ENCODE measurements at regions not wholly inside any gene's neighbourhood (a gene's known extent, or its start where the extent isn't known, plus 50 kb on each side); places are given as distances from the start of the nearest gene placed in this dataset.

DNA sequence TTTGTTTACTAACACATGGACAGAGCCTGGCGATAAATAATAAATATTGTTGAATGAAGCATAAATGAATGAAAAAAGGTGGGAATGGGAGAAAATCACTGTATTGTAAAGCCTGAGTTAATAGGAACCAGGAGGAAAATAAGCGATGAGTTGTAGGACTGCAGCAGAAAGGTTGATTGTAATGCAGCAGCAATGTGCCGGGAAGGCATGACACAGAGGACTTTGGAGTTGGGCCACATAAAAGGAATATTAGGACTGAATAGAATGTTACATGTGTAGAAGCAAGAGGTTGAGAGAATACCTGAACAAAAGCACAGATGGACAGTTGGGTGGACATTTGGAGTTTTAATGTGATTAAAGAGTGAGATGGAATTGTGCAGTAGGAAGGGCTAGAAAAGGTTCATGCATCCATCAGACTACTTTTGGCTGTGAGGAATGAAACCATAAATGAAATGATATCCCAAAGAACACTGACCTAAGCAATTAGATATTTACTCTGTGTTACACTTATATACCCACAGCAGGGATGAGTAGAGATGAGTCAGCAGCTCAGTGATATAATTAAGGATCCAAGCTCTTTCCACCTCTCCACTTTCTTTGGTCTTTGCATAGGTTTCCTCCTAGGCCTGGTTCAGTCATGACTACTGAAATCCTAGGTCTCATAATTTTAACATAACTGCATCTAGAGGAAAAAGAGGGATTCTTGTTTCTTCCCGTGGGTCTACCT, 55.4 kb downstream of the CCER1 start:
- DNase-seq (ENCODE audit: low read depth): no peak

DNA sequence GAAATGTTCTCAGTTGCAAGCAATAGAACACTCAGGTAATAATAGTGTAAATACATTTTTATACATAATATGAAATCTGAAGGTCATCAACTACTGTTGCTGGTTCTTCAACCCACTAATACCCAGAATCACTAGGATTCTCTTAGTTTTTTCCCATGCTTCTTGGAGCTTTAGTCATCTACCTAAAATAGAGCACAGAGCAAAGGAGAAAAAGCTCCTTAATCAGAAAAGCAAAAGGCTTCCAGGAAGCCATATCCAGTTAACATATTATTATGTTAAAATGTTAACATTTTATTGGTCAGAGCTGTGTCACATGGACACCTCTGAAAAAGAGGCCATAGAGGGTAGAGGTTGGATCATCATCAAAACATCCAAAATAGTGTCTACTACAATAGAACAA, 57.0 kb downstream of the CCER1 start:
- no peak for DNase-seq (ENCODE audit: low read depth)

DNA sequence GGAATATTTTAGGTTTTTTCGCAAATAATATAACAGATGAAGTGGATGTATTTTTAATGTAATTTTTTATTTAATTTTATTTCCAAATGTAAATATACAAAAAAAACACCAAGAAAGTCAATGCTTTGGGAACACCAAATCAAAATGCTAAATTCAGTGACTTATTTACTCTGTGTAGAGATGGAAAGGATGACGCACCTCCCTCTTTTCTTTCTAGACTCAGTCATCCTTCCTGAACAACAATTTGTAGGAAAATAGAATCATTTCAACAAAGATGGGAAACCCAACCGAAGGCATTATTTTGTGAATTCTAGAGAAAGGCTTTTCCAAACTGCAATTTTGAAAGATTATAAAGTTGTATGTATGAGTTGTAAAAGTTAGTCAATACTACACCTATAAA, 57.7 kb downstream of the CCER1 start:
- no peak for DNase-seq (ENCODE audit: low read depth)

DNA sequence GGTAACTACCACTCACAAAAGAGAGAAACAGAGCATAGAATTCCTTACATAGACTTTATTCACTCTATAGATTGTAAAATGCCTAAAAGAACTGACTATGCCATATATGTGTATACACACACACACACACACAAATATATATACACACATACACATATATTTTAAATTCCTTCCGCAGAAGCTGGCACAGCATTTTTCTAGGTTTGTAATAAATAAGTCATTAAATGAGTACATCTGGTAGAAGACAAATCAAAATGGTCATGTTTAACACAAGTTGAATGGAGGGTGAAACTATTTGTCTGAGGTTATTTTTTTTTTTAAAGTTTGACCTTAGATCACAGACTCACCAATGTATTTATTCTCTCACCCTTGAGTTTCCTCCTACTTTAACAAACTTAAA, 58.2 kb downstream of the CCER1 start:
- DNase-seq (ENCODE audit: low read depth): no peak

DNA sequence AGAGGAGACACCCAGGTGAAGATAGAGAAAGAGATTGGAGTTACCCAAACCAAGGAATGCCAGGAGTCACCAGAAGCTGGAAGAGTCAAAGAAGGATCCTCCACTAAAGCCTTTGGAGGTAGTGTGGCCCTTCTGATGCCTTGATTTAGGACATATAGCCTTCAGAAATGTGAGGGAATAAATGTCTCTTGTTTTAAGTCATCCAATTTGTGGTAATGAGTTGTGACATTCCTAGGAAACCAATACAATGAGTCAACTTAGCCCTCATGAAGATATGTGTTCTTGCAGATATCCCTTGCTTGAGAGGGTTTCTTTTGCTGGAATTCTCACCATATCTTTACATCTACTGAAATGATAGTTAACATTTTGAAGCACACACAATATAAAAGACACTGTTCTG, 58.8 kb downstream of the CCER1 start:
- DNase-seq (ENCODE audit: low read depth): no peak

GRCh38 chr12:90888316-90888715, 66.7 kb downstream of the CCER1 start:
- DNase-seq (ENCODE audit: low read depth): no peak

GRCh38 chr12:90883456-90883855, 71.5 kb downstream of the CCER1 start:
- DNase-seq (ENCODE audit: low read depth): no peak

DNA sequence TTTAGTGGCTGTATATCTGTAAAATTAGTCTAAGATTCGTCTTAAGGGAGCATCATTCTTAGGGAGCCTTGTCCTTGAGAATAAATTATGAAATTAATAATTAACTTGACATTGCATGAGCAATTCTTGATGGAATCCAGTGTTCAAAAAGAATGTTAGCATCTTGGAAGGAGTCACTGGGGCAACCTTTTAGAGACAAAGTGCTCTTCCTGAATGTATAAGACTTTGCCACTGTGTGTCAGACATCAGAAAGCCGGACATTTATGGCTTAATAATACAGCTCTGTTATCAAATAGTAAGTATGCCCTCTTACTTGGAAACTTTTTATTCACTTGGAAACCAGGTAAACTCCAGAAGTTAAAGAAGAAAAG, 83.3 kb downstream of the CCER1 start:
- no peak for DNase-seq (ENCODE audit: low read depth)

DNA sequence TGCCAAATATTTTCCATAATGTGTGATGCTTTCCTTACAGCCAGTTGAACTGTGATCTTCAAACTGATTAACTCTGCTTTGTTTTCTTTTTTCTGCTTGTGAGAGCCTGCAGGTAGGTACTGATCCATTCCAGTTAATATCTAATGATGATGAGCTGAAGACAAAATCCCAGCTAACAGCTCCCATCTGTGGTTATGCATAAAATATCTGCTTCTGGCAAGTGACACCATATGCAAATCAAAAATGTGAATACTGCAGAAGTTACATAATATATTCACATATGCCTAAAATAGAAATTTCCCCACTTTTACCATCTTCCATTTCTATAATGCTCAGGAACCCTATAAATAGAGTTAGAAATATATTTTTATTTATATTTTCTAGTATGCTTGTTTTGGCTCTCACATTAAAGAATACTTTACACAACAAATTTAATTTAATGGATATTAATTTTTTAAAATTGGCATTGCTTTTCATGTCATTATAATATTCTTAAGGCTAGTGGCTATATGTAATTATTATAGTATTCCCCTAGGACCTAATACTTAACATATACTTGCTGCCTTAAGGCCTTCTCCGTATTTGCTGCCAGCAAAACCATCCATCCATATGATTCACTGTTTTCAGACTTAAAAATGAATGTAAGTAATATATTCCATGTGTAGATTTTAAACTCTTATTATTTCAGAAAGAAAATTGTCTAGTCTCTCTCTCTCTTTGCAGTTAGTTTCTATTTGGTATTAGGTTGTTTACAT, 83.8 kb downstream of the CCER1 start:
- DNase-seq (ENCODE audit: low read depth): no peak

GRCh38 chr12:90868626-90869025, 86.3 kb downstream of the CCER1 start:
- no peak for DNase-seq (ENCODE audit: low read depth)

DNA sequence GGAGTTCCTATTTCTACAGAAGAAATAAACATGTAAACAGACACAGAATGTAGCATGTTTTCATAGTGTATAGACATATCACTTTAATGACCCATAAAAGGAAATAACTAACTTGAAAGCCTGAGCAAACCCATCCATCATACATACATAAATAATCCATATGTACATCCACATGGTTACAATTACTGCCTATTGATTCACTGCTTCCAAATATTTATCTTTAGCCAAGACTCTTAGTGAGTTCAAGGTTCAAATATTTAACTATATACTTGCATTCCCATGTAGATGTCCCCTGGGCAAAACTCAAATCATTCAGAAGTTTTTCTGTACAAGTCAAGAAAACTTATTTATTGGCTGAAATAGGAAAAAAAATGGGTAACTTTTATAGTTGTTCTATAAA, 95.4 kb downstream of the CCER1 start:
- no peak for DNase-seq (ENCODE audit: low read depth)

DNA sequence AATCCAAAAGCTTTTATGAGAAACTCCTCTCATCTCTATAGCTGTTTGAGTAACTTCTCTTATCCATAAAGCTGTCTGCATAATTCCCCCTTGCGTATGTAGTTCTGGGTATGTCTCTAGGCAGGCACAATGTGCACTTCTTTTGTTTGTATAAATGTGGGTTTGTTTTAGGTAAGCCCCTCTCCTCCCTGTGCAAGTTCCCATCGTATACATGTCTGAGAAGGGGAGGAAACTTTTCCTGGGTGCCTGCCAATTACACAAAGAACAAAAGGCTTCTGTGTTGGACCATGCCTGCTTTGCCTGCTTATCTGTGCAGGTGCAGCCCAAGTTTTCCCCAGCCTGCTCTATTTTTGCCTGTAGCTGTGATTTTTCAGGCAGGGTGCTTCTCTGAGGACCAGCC, 96.7 kb downstream of the CCER1 start:
- no peak for DNase-seq (ENCODE audit: low read depth)

- no peak for DNase-seq (ENCODE audit: low read depth)
Measured at GRCh38 chr12:90855534-90855933, 99.4 kb downstream of the CCER1 start.

GRCh38 chr12:90854136-90854689, 100.8 kb downstream of the CCER1 start:
- no peak for DNase-seq (ENCODE audit: low read depth)

- no peak for DNase-seq (ENCODE audit: low read depth)
Measured at GRCh38 chr12:90851800-90852718, 102.9 kb downstream of the CCER1 start.

DNA sequence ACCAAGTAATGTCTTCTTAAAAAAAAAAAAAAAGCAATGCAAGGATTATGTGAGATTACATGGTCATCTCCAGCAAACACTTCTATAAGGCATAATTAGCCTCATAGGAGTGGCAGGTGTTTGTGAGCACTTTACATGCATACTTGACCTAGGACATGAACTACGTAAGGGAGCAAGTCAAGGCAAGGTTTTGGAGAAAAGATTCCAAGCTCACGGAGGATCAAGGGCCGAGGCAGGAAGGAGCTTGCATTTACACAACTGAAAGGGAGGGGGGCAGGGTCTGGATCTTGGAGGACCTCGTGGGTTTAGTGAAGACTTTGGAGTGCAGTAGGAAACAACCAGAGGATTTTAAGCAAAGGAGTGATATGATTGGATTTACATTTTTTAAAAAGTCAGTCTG, 112.5 kb downstream of the CCER1 start:
- no peak for DNase-seq (ENCODE audit: low read depth)

DNA sequence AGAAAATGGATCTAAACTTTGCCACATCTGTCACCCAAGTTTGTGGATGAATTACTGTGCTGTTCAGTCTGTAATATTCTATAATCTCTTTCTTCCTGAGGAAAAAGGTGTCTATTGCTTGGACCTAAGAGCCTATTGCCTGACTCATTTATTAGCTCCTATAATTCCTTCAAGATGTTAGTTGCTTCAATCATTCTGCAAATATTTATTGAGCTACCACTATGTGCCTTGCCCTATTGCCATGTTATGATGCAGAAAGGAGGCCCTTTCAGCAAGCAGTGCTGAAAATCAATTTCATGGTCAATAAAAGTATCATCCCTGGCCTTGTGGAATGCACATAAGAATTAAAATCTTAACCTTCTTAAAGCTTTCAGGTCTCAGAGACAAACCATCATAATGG, 113.6 kb downstream of the CCER1 start:
- DNase-seq (ENCODE audit: low read depth): no peak

DNA sequence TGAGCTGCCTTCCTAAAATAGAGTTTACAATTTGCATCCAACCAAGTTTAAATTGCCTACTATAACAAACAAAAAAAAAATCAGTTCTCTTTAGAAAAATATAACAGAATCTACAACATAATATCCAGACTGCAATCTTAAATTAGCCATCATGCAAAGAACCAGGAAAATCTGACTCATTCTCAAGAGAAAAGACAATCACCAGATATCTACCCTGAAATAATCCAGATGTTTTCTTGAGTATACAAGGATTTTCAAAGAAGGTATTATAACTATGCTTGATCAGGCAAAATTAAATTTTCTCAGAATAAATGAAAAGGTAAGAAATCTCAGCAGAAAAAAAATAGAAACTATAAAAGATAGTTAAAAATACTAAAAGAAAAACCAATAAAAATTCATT, 115.6 kb downstream of the CCER1 start:
- no peak for DNase-seq (ENCODE audit: low read depth)

DNA sequence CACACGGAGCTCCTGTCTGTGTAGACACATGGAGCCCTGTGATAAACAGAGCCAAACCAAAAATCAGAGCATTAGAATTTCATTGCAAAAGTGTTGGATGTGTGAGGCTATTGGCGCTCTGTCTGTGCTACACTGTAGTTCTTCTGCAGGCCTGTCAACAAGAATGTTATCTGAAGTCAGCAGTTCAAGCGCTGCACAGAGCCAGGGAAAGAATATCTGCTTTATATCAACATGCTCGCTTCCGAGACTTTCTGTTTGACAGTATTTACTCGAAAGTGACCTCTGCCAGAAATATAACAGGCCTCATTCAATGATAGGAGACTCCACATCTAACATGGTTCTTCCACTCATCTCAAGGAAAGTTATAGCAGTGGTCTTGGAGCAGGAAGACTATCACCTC, 118.3 kb downstream of the CCER1 start:
- DNase-seq (ENCODE audit: low read depth): no peak

DNA sequence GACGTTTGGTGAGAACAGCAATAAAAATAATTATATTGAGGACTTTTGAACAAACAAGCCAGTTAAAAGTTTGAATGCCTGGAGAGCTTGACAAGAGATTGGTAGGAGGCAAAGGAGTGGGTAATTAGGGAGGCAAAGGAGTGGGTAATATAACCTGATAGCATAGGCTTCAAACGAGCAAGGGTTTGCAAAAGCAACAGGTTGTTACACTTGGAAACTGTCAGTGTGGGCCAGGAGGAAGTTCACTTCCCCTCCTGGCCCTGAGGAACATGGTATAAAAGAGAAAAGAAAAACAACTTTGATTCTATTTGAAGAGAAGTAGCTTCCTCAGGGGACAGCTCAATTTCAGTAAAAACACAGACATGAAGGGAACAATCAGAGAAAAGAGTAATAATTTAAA, 121.7 kb downstream of the CCER1 start:
- no peak for DNase-seq (ENCODE audit: low read depth)

DNA sequence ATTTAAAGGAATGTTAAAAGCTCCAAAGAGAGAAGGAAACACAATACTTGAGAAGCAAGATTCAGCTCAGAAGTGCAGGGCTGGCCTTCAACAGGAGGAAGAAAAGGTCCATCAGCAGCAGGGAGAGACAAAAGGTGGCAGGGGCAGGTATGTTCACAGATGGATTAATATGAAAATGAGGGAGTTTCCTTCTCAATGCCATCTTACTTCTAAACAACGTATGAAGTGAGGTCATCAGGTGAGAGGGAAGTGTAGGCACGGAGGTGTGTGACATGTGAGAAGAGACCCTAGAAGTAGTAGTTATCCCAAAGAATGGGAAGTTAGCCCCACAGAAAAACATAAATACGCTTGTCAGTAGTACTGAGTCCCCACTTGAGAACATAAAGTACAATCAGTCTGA, 122.5 kb downstream of the CCER1 start:
- DNase-seq (ENCODE audit: low read depth): no peak

DNA sequence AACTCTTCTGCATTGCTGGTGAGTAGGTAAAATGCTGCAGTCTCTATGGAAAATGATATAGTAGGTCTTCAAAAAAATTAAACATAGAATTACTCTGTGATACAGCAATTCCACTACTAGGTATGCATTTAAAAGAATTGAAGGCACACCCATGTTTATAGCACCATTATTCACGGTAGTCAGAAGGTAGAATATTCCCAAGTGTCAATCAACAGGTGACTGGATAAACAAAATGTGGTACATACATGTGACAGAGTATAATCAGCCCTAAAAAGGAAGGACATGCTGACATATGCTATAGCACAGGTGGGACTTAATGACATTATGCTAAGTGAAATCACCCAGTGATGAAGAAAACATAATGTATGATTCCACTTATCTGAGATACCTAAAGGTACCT, 123.3 kb downstream of the CCER1 start:
- no peak for DNase-seq (ENCODE audit: low read depth)

GRCh38 chr12:90829044-90829443, 125.9 kb downstream of the CCER1 start:
- no peak for DNase-seq (ENCODE audit: low read depth)

Measured in stimulated activated CD8-positive, alpha-beta memory T cell treated with anti-CD3 and anti-CD28 coated beads, Interleukin-12 subunit alpha, Interleukin-12 subunit beta, amount 100 ng/mL, for 4 hours (primary cell).